OCI-LY1 (cell line): ENCODE measurements at regions not wholly inside any gene's neighbourhood (a gene's known extent, or its start where the extent isn't known, plus 50 kb on each side); places are given as distances from the start of the nearest gene placed in this dataset.

ENCODE experiments used
- CTCF ChIP-seq: fragments of 200-600 bp; sonication (generic), shearing (Covaris generic); IDR thresholded peaks from 2 replicates; pipeline ENCODE4 v1.5.1; 2017; ENCODE audit warnings: mild to moderate bottlenecking, antibody characterized with exemption, low read length, moderate library complexity, mixed read lengths
- EZH2 ChIP-seq: fragments of 200-600 bp; sonication (generic), shearing (Covaris generic); IDR thresholded peaks from 2 replicates; pipeline ENCODE4 v1.8.0; 2017; ENCODE audit warnings: borderline replicate concordance, mixed run types, mild to moderate bottlenecking, antibody characterized with exemption, low read length, moderate library complexity, mixed read lengths

DNA sequence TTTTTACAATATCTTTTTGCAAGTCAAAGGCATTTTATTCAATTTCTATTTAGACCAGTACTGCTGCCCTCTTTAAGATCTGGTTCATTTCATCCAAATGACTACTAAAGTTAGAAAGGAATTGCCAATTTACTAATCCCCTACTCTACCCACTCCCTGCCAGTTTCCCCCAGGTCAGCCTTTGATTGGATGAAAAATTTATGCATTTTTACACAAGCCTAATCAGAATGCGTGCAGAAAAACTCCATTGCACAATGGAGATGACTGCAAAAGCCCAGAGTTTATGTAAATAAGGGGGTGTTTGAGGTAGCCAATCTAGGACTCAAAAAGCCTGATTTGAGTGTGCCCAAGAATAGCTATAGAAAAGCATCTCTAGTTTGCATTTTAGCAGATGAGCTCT lies 310.6 kb downstream of the PABPC4L start:
- TF ChIP-seq CTCF (no peak), EZH2 (no peak)
